ENCODE measurements at regions not wholly inside any gene's neighbourhood (a gene's known extent, or its start where the extent isn't known, plus 50 kb on each side); places are given as distances from the start of the nearest gene placed in this dataset.

DNA sequence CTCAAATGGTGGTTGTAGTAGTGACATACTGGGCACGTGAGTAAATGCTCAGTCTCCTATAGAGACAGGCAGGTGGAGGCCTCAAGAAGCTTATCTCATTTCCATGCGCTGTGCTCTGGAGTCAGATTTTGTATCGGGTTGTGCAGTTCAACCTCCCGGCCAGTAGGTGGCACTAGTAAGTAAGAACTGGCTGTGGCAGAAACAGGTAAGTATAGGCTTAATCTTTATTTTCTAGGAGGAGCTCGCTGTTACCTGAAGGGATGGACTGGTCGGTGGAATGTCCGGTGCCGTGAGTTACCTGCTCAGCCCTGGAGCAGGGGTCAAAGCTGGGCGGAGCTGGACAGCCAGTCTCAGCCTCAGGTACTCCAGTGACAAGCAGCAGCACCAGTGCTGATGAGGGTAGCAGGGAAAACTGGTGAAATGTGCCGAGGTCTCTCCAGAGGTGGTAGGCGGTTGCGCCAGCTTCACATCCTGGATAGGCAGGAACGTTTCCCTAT lies 880.1 kb upstream of the SEMA6A start:
- no peaks in the 10 kb centered on the region for H3K27me3 ChIP-seq
- peak overlapping the region; percentile 19 to 51 (median 32) for H3K4me3 ChIP-seq
- TF ChIP-seq CTCF (IDR thresholded peaks at IDR 0.05) (peak; percentile 42 to 84 (median 80)), POLR2A (IDR thresholded peaks at IDR 0.05) (no peak)
- H3K36me3 ChIP-seq, result no peaks in the 10 kb centered on the region
- peak; percentile 18 to 78 (median 70) for DNase-seq
- no peaks in the 10 kb centered on the region for H3K4me1 ChIP-seq
- H3K27ac ChIP-seq, result no peak overlapping the region
- H3K9me3 ChIP-seq, result no peaks in the 10 kb centered on the region

- H3K36me3 ChIP-seq, result no peaks in the 10 kb centered on the region
- H3K4me1 ChIP-seq, result no peaks in the 10 kb centered on the region
- no peaks in the 10 kb centered on the region for H3K27me3 ChIP-seq
- no peak for DNase-seq
- no peaks in the 10 kb centered on the region for H3K9me3 ChIP-seq
- TF ChIP-seq CTCF (IDR thresholded peaks at IDR 0.05), result no peak
- no peak overlapping the region for H3K27ac ChIP-seq
- no peak overlapping the region for H3K4me3 ChIP-seq
Measured at GRCh38 chr5:117436846-117437245, 862.2 kb upstream of the SEMA6A start.

GRCh38 chr5:117435203-117435602 lies 860.6 kb upstream of the SEMA6A start:
- H3K4me3 ChIP-seq, result no peak overlapping the region
- TF ChIP-seq POLR2A (IDR thresholded peaks at IDR 0.05), result no peak
- TF ChIP-seq CTCF (IDR thresholded peaks at IDR 0.05), result no peak
- no peaks in the 10 kb centered on the region for H3K4me1 ChIP-seq
- H3K27me3 ChIP-seq, result no peaks in the 10 kb centered on the region
- H3K36me3 ChIP-seq, result no peaks in the 10 kb centered on the region
- DNase-seq, result no peak
- no peaks in the 10 kb centered on the region for H3K9me3 ChIP-seq
- H3K27ac ChIP-seq, result no peak overlapping the region

DNA sequence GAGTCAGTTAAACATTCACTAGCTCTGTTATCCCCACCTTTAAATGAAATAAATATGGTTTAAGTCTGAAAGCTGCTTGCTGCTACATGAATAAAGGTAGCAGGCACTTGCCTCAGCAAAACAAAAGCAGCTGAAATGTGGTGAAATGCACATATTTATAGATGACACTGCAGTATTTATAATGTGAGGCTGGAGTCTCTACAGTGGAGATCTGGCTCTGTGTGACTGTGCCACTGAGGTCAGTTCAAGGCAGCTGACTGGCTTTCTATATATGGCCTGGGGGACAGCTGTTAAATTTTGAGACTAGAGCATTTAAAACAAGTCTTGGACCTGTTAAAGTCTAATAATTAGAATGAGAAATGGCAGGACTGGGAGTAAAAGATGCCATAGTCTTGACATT lies 859.6 kb upstream of the SEMA6A start:
- Histone ChIP-seq H3K27ac (no peak overlapping the region), H3K36me3 (no peaks in the 10 kb centered on the region), H3K4me1 (no peaks in the 10 kb centered on the region), H3K27me3 (no peaks in the 10 kb centered on the region), H3K4me3 (no peak overlapping the region), H3K9me3 (no peaks in the 10 kb centered on the region)
- TF ChIP-seq CTCF (IDR thresholded peaks at IDR 0.05) (no peak), POLR2A (IDR thresholded peaks at IDR 0.05) (no peak)
- DNase-seq, result no peak

GRCh38 chr5:117433818-117434217 lies 859.2 kb upstream of the SEMA6A start:
- no peaks in the 10 kb centered on the region for H3K27me3 ChIP-seq
- H3K4me3 ChIP-seq, result no peak overlapping the region
- no peaks in the 10 kb centered on the region for H3K4me1 ChIP-seq
- DNase-seq, result no peak
- H3K9me3 ChIP-seq, result no peaks in the 10 kb centered on the region
- H3K27ac ChIP-seq, result no peak overlapping the region
- no peak for TF ChIP-seq POLR2A (IDR thresholded peaks at IDR 0.05)
- TF ChIP-seq CTCF (IDR thresholded peaks at IDR 0.05), result no peak
- no peaks in the 10 kb centered on the region for H3K36me3 ChIP-seq

GRCh38 chr5:117431091-117431490 lies 856.5 kb upstream of the SEMA6A start:
- H3K4me1 ChIP-seq, result no peaks in the 10 kb centered on the region
- no peaks in the 10 kb centered on the region for H3K36me3 ChIP-seq
- H3K9me3 ChIP-seq, result no peaks in the 10 kb centered on the region
- DNase-seq, result no peak
- TF ChIP-seq POLR2A (IDR thresholded peaks at IDR 0.05) (no peak), CTCF (IDR thresholded peaks at IDR 0.05) (no peak)
- no peak overlapping the region for H3K27ac ChIP-seq
- no peak overlapping the region for H3K4me3 ChIP-seq
- no peaks in the 10 kb centered on the region for H3K27me3 ChIP-seq

Measured in Peyer's patch (tissue), 4 donors.